HG02610 (cell line): ENCODE measurements at regions not wholly inside any gene's neighbourhood (a gene's known extent, or its start where the extent isn't known, plus 50 kb on each side); places are given as distances from the start of the nearest gene placed in this dataset.
"Not testable (repeated sequence)": the region's sequence is repeated elsewhere in the genome, so short reads cannot be mapped to it uniquely, and the experiment has no call there.

ENCODE experiments used
- ATAC-seq: cut with Tn5 transposase; IDR thresholded peaks from one replicate; pipeline ENCODE4 v1.9.1; 2021; ENCODE audit warnings: mild to moderate bottlenecking, moderate library complexity; ENCODE audit not compliant: unreplicated experiment

DNA sequence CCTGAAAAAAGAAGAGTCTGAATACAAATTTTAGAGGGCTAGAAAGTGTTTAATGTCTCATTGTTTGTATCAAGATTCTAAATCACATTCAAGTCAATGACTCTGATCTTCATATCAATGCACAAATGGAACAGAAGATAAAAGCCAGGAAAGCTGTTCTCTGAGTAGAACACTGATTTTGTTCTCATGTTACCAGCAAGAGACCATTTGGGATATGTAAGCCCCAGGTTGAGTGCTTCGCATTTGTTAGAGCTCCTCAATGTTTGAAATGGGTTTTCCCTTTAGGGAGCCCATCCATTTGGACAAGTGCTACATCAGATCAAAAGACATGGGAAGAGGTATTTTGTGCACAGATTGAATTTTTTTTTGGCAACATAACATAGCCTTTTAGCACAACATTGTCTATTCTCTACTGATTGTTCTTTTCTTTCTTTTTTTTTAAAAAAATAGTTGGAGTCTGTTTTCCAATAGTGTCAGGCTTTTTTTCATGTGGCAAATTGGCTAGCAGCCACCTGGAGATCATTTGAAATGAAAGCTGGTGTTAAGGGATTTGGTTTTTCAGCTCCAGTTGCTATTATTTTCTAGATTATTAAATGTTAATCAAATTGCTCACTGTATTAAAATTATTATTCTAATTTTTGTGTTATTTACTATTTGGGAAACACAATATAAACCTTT, 74.5 kb upstream of the ZPLD1 start:
- ATAC-seq: no peak

DNA sequence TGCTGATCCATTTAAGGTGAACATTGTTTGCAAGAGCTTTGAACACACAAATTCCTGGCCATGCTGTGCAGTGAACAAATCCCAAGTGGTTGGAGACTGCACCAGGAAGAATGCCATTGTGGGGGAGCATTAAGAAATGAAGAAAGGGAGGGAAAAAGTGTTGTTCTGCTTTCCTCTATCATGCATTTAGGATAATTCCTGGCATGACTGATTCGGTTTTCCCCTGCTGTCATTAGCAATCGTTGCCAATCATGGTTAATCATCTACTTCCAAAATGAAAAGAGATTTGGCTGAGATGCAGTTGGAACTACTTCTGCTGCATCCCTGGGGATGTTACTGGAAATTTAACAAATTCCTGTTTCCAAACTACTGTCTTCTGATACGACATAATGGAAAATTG, 73.7 kb upstream of the ZPLD1 start:
- ATAC-seq: no peak

DNA sequence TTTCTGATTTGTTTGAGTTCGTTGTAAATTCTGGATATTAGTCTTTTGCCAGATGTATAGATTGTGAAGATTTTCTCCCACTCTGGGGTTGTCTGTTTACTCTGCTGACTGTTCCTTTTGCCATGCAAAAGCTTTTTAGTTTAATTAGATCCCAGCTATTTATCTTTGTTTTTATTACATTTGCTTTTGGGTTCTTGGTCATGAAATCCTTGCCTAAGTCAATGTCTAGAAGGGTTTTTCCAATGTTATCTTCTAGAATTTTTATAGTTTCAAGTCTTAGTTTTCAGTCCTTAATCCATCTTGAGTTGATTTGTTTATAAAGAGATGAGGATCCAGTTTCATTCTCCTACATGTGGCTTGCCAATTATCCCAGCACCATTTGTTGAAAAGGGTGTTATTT, 68.7 kb upstream of the ZPLD1 start:
- not testable (repeated sequence) for ATAC-seq

DNA sequence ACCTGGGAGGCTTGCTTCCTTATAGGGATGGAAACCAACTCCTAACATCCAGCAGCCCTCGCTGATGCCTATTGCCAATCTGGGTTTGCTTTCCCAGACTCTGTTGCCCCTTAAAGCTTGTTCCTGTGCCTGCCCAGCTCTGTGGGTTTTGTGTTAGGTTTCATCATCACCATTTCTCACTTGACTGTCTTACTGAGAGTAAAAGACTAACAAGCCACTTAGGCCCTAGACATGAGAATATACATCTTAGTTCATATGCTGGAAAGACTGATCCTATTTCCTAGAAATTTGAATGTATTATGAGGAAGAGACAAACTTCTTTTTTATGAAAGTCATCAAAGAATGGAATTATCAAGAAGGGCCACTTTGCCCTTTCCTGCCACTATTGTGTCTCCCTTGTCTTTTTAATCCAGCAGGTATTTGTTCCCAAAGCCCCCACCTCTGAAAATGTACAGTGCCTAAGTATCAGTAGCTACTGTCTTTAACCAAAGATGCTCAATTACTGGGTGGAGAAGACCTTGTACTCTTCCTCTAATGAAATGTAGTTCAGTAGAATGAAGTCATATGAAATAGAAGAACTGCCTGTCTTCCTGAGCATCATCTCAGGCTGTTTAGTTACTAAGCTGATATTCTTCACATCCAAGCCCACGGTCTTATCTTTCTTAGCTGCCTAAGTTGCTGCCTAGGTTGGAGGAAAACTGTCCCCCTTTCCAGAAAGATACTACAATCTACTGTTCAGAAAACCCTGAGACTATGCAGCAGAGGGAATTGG, 59.8 kb upstream of the ZPLD1 start:
- ATAC-seq: no peak

DNA sequence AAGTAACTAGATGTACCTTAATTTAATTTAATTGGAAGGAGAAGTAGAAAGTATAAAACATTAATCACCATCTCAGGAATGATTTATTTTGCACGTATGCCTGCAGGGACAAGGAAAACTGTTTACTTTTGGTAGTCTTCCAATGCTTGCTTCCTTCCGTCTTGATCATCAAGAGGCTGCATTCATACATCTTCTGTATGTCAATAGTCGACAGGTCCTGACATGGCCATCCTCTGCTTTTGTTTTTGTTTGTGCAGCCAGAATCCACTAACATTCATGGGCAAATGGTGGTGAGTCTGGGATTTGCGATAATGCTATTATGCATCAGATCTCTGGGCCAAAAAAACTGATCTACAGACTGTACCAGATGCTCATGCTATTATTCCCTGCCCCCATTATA, 56.6 kb upstream of the ZPLD1 start:
- ATAC-seq: no peak

DNA sequence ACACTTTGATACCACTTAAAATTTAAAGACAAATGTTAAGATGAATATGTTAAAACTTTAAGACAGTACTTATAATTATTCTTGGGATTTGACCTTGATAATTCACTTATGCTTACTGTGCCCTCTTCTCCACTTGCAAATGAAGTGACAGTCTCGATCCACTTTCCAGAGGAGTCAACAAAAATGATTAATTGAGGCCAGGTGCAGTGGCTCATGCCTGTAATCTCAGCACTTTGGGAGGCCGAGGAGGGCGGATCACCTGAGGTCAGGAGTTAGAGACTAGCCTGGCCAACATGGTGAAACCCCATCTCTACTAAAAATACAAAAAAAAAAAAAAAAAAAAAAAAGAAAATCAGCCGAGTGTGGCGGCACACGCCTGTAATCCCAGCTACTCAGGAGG, 52.6 kb upstream of the ZPLD1 start:
- not testable (repeated sequence) for ATAC-seq
